Liver (tissue), 8 donors: ENCODE measurements at regions not wholly inside any gene's neighbourhood (a gene's known extent, or its start where the extent isn't known, plus 50 kb on each side); places are given as distances from the start of the nearest gene placed in this dataset.

Experiments used
- DNase-seq: peaks from one replicate; pipeline ENCODE4 v3.0.0-alpha.2; 2017; ENCODE audit warnings: low spot score
- H3K27ac ChIP-seq, 2 donors: one replicate each; pipeline ENCODE4 v1.7.0; 2013; ENCODE audit warnings: inconsistent platforms in 2 of 2, low read length in 2 of 2, control low read depth in 1 of 2, low read depth in 1 of 2, mild to moderate bottlenecking in 1 of 2
- H3K27me3 ChIP-seq, 4 donors: one replicate each; pipeline versions ENCODE4 v1.6.1 to v1.7.0; 2013; ENCODE audit warnings: low read length in 3 of 4, inconsistent platforms in 1 of 4, mild to moderate bottlenecking in 1 of 4, moderate library complexity in 1 of 4; ENCODE audit not compliant: control insufficient read depth in 4 of 4, insufficient read depth in 4 of 4
- H3K36me3 ChIP-seq, 4 donors: one replicate each; pipeline versions ENCODE4 v1.6.1 to v1.7.0; 2013; ENCODE audit warnings: low read length in 3 of 4, mild to moderate bottlenecking in 3 of 4, low read depth in 1 of 4, moderate library complexity in 1 of 4; ENCODE audit not compliant: control insufficient read depth in 4 of 4, insufficient read depth in 3 of 4
- H3K4me1 ChIP-seq, 4 donors: one replicate each; pipeline versions ENCODE4 v1.6.1 to v1.7.0; 2013; ENCODE audit warnings: low read length in 3 of 4, mild to moderate bottlenecking in 3 of 4, moderate library complexity in 1 of 4; ENCODE audit not compliant: control insufficient read depth in 4 of 4, insufficient read depth in 4 of 4
- H3K4me3 ChIP-seq, 3 donors: one replicate each; pipeline versions ENCODE4 v1.6.1 to v1.7.0; 2013; ENCODE audit warnings: low read length in 3 of 3, control low read depth in 1 of 3, low read depth in 1 of 3, mild to moderate bottlenecking in 1 of 3
- H3K9ac ChIP-seq, 2 donors: one replicate each; pipeline ENCODE4 v1.7.0; 2013; ENCODE audit warnings: low read length in 2 of 2, mild to moderate bottlenecking in 2 of 2, moderate library complexity in 2 of 2, control low read depth in 1 of 2, low read depth in 1 of 2
- H3K9me3 ChIP-seq, 4 donors: one replicate each; pipeline versions ENCODE4 v1.6.1 to v1.7.0; 2013; ENCODE audit warnings: low read length in 3 of 4; ENCODE audit not compliant: control insufficient read depth in 4 of 4
- ATF3 ChIP-seq: IDR thresholded peaks from 2 replicates; pipeline ENCODE4 v1.6.1; 2016; ENCODE audit warnings: antibody characterized with exemption
- CTCF ChIP-seq: fragments of 150-350 bp; IDR thresholded peaks from 2 replicates; pipeline ENCODE4 v1.5.1; 2017; ENCODE audit warnings: improper control_type of control experiment, low read depth, low read length; ENCODE audit not compliant: missing input control
- EGR1 ChIP-seq, 2 donors: IDR thresholded peaks; 2 replicates each; pipeline ENCODE4 v1.6.1; 2016 to 2018; ENCODE audit warnings: antibody characterized with exemption in 2 of 2, low read depth in 2 of 2
- FOXA1 ChIP-seq: IDR thresholded peaks from 2 replicates; pipeline ENCODE4 v1.6.1; 2016; ENCODE audit warnings: antibody characterized with exemption
- FOXA2 ChIP-seq: IDR thresholded peaks from 2 replicates; pipeline ENCODE4 v1.6.1; 2016; ENCODE audit warnings: antibody characterized with exemption
- GABPA ChIP-seq, 2 donors: IDR thresholded peaks in 1 of 2; conservative IDR thresholded peaks in 1 of 2; 2 replicates each; pipeline ENCODE4 v1.6.1; 2016; ENCODE audit warnings: antibody characterized with exemption in 2 of 2, mild to moderate bottlenecking in 1 of 2, moderate library complexity in 1 of 2
- HNF4A ChIP-seq, 2 donors: conservative IDR thresholded peaks; 2 replicates each; pipeline ENCODE4 v1.6.1; 2016; ENCODE audit warnings: antibody characterized with exemption in 2 of 2, mild to moderate bottlenecking in 2 of 2
- HNF4G ChIP-seq: IDR thresholded peaks from 2 replicates; pipeline ENCODE4 v1.6.1; 2016; ENCODE audit warnings: antibody characterized with exemption
- JUND ChIP-seq, 2 donors: IDR thresholded peaks; 2 replicates each; pipeline ENCODE4 v1.6.1; 2016; ENCODE audit warnings: antibody characterized with exemption in 2 of 2
- MAX ChIP-seq: IDR thresholded peaks from 2 replicates; pipeline ENCODE4 v1.6.1; 2016; ENCODE audit warnings: antibody characterized with exemption
- NR2F2 ChIP-seq: IDR thresholded peaks from 2 replicates; pipeline ENCODE4 v1.6.1; 2016; ENCODE audit warnings: antibody characterized with exemption
- RAD21 ChIP-seq, 2 donors: IDR thresholded peaks; 2 replicates each; pipeline ENCODE4 v1.6.1; 2016; ENCODE audit warnings: antibody characterized with exemption in 2 of 2, mild to moderate bottlenecking in 2 of 2
- REST ChIP-seq: IDR thresholded peaks from 2 replicates; pipeline ENCODE4 v1.6.1; 2016; ENCODE audit warnings: antibody characterized with exemption, mild to moderate bottlenecking
- RXRA ChIP-seq, 2 donors: IDR thresholded peaks; 2 replicates each; pipeline ENCODE4 v1.6.1; 2017 to 2018; ENCODE audit warnings: antibody characterized with exemption in 2 of 2, mild to moderate bottlenecking in 1 of 2
- SP1 ChIP-seq: IDR thresholded peaks from 2 replicates; pipeline ENCODE4 v1.6.1; 2018; ENCODE audit warnings: antibody characterized with exemption, mild to moderate bottlenecking
- TAF1 ChIP-seq: conservative IDR thresholded peaks from 2 replicates; pipeline ENCODE4 v1.6.1; 2016; ENCODE audit warnings: antibody characterized with exemption, mild to moderate bottlenecking
- YY1 ChIP-seq: IDR thresholded peaks from 2 replicates; pipeline ENCODE4 v1.6.1; 2016; ENCODE audit warnings: antibody characterized with exemption, mild to moderate bottlenecking
- ZBTB33 ChIP-seq: IDR thresholded peaks from 2 replicates; pipeline ENCODE4 v1.6.1; 2016; ENCODE audit warnings: antibody characterized with exemption
- WGBS: extraction: QIAGEN DNeasy Blood & Tissue Kit; methylation state at CpG from one replicate; pipeline ENCODE4 v1.1.7; 2013; 5-methylcytosine and 5-hydroxymethylcytosine counted together
- donor health status: healthy.
- donor health status: healthy.
- donor health status: healthy.
- donor health status: healthy.
- donor health status: healthy.

GRCh38 chr6:1239805-1240204 lies 72.1 kb upstream of the FOXQ1 start (continued):
- no peak for TF ChIP-seq NR2F2

GRCh38 chr6:1238040-1238439 lies 73.9 kb upstream of the FOXQ1 start:
- TF ChIP-seq JUND (IDR thresholded peaks at IDR 0.05) (no peak), MAX (no peak), REST (no peak), EGR1 (IDR thresholded peaks at IDR 0.05; ENCODE audit: low read depth in 2 of 2) (no peak), RAD21 (IDR thresholded peaks at IDR 0.05) (no peak), YY1 (no peak), CTCF (no peak), RXRA (IDR thresholded peaks at IDR 0.05) (no peak), TAF1 (no peak), ATF3 (no peak), ZBTB33 (no peak), GABPA (IDR thresholded peaks at IDR 0.05 in 1 of 2, conservative IDR thresholded peaks at IDR 0.05 in 1 of 2) (no peak), HNF4A (conservative IDR thresholded peaks at IDR 0.05) (no peak), SP1 (no peak), FOXA2 (no peak), HNF4G (no peak), FOXA1 (no peak), NR2F2 (no peak)

More at GRCh38 chr6:1238040-1238439, 73.9 kb upstream of the FOXQ1 start:
- H3K36me3 ChIP-seq: no peaks in the 10 kb centered on the region
- no peaks in the 10 kb centered on the region for H3K4me1 ChIP-seq
- H3K4me3 ChIP-seq: no peak overlapping the region
- DNase-seq: no peak
- no peaks in the 10 kb centered on the region for H3K9me3 ChIP-seq
- 92% methylated on average over 8 of the region's 8 CpGs for WGBS
- no peak overlapping the region for H3K27ac ChIP-seq
- H3K27me3 ChIP-seq: peaks cover 0 to 2% (median 0%) of the 10 kb centered on the region in 4 donors
- no peak overlapping the region for H3K9ac ChIP-seq
